ENCODE measurements at regions not wholly inside any gene's neighbourhood (a gene's known extent, or its start where the extent isn't known, plus 50 kb on each side); places are given as distances from the start of the nearest gene placed in this dataset.

DNA sequence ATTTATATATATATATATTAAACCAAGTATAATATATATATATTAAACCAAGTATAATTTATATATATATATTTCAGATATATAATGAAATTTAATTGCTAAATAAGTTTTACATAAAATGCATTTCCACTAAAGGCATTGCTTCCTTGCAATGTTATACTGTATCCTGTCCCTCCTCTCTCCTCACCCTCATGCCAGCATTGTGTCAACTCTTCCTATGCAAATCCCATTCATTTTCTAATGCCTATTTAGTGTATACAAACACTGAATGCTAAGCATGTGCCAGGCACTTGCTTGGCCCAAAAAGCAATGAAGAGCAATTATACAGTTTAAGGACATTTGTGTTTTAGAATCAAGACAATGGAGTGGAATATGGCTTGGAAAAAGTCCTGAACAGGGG lies 71.7 kb upstream of the PRMT6 start:
- CTCF ChIA-PET, result no interaction called here
- ATAC-seq, result no peak

GRCh38 chr1:106986603-106987002 lies 69.9 kb upstream of the PRMT6 start:
- Mint-ChIP-seq H3K36me3 (ENCODE audit: low read depth) (no peaks in the 10 kb centered on the region), H3K4me3 (no peak overlapping the region), H3K27me3 (ENCODE audit: low read depth) (no peaks in the 10 kb centered on the region), H3K27ac (no peak overlapping the region), H3K9me3 (ENCODE audit: insufficient read depth) (no peaks in the 10 kb centered on the region), H3K4me1 (ENCODE audit: low read depth) (no peaks in the 10 kb centered on the region)
- ChIA-PET POLR2A (no interaction called here), CTCF (no interaction called here)
- ATAC-seq, result no peak
- no peak for DNase-seq

More for the DNA sequence above, 71.7 kb upstream of the PRMT6 start:
- H3K4me3 Mint-ChIP-seq, result no peak overlapping the region
- no peak overlapping the region for H3K27ac Mint-ChIP-seq
- no peaks in the 10 kb centered on the region for H3K36me3 Mint-ChIP-seq (ENCODE audit: low read depth)
- no peaks in the 10 kb centered on the region for H3K4me1 Mint-ChIP-seq (ENCODE audit: low read depth)
- H3K27me3 Mint-ChIP-seq (ENCODE audit: low read depth), result no peaks in the 10 kb centered on the region
- no peak for DNase-seq
- POLR2A ChIA-PET, result no interaction called here
- H3K9me3 Mint-ChIP-seq (ENCODE audit: insufficient read depth), result no peaks in the 10 kb centered on the region

GRCh38 chr1:106995970-106996369 lies 60.5 kb upstream of the PRMT6 start:
- no peak for ATAC-seq
- Mint-ChIP-seq H3K27me3 (ENCODE audit: low read depth) (no peaks in the 10 kb centered on the region), H3K4me3 (no peak overlapping the region), H3K9me3 (ENCODE audit: insufficient read depth) (no peaks in the 10 kb centered on the region), H3K4me1 (ENCODE audit: low read depth) (no peaks in the 10 kb centered on the region), H3K27ac (no peak overlapping the region), H3K36me3 (ENCODE audit: low read depth) (no peaks in the 10 kb centered on the region)
- ChIA-PET POLR2A (no interaction called here), CTCF (no interaction called here)
- DNase-seq, result no peak

DNA sequence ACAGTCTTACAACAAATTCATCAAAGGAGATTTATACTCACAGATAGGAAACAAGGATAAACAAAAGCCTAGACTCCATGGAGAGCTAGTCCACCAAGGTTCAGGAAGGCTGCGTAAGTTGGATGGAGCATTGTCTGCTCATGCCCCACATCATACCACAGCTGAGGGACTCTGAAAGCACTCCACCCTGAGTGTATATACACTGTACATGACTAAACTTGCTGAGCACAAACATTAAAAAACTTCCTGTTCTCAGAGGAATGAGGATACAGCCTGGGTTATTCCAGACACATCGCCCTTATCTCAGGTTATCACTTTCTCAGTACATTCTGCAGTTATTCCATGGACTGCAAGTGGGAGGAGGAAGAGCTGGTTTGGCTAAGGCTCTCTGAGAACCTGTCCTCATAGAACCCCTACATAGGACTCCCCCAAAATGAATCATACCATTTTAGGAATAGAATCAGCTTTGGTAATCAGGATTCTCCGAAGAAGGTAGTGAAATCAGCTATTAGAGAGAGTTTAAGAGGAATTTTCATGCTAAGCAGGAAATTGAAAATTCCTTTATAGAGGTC lies 58.0 kb upstream of the PRMT6 start:
- no peak for ATAC-seq
- H3K27me3 Mint-ChIP-seq (ENCODE audit: low read depth), result no peaks in the 10 kb centered on the region
- no peaks in the 10 kb centered on the region for H3K36me3 Mint-ChIP-seq (ENCODE audit: low read depth)
- no peak overlapping the region for H3K27ac Mint-ChIP-seq
- H3K4me1 Mint-ChIP-seq (ENCODE audit: low read depth), result no peaks in the 10 kb centered on the region
- DNase-seq, result no peak
- no peak overlapping the region for H3K4me3 Mint-ChIP-seq
- CTCF ChIA-PET, result no interaction called here
- POLR2A ChIA-PET, result no interaction called here
- H3K9me3 Mint-ChIP-seq (ENCODE audit: insufficient read depth), result no peaks in the 10 kb centered on the region

DNA sequence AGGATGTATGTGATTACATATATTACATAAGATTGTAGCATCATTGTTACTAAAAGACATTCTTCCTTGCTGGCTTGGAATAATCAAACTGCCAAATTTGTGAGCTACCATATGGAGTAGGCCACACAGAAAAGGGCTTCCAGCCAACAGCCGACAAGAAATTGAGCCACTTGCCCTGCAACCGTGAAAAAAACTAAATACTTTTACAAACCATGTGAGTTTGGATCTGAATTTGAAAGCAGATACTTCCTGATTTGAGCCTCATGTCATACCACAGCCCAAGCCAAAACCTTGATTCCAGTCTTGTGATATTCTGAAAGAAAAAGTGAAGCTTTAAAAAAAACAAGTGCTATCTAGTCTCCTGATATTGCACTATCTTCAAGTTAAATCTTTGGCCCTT lies 55.6 kb upstream of the PRMT6 start:
- Mint-ChIP-seq H3K4me3 (no peak overlapping the region), H3K4me1 (ENCODE audit: low read depth) (no peaks in the 10 kb centered on the region), H3K9me3 (ENCODE audit: insufficient read depth) (no peaks in the 10 kb centered on the region), H3K27ac (no peak overlapping the region), H3K36me3 (ENCODE audit: low read depth) (no peaks in the 10 kb centered on the region), H3K27me3 (ENCODE audit: low read depth) (no peaks in the 10 kb centered on the region)
- no peak for DNase-seq
- ChIA-PET POLR2A (no interaction called here), CTCF (no interaction called here)
- ATAC-seq, result no peak

DNA sequence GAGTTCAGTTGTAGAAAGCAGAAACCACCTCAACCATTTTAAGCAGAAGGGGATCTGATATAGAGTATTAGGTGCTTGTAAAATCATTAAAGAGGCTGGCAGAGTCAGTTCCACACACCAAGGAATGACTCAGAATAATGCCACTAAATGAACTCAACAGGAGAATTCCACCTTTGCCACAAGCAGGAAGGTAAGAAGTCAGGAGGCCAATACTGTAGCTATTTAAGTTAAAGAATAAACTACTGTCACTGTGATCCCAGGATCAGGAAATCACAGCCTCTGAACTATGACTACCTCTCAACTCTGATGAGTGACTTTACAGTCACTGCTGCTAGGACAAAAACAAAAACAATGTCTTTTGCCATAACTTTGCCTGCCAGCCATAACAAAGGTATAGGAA lies 52.5 kb upstream of the PRMT6 start:
- H3K4me3 Mint-ChIP-seq, result no peak overlapping the region
- no peaks in the 10 kb centered on the region for H3K27me3 Mint-ChIP-seq (ENCODE audit: low read depth)
- ChIA-PET CTCF (no interaction called here), POLR2A (no interaction called here)
- no peaks in the 10 kb centered on the region for H3K9me3 Mint-ChIP-seq (ENCODE audit: insufficient read depth)
- no peaks in the 10 kb centered on the region for H3K36me3 Mint-ChIP-seq (ENCODE audit: low read depth)
- DNase-seq, result no peak
- no peak overlapping the region for H3K27ac Mint-ChIP-seq
- H3K4me1 Mint-ChIP-seq (ENCODE audit: low read depth), result no peaks in the 10 kb centered on the region
- ATAC-seq, result no peak

- H3K4me1 Mint-ChIP-seq (ENCODE audit: low read depth), result no peaks in the 10 kb centered on the region
- CTCF ChIA-PET, result no interaction called here
- H3K27ac Mint-ChIP-seq, result no peak overlapping the region
- no peaks in the 10 kb centered on the region for H3K36me3 Mint-ChIP-seq (ENCODE audit: low read depth)
- no peaks in the 10 kb centered on the region for H3K27me3 Mint-ChIP-seq (ENCODE audit: low read depth)
- H3K9me3 Mint-ChIP-seq (ENCODE audit: insufficient read depth), result no peaks in the 10 kb centered on the region
- POLR2A ChIA-PET, result no interaction called here
- ATAC-seq (no peak), DNase-seq (no peak)
- H3K4me3 Mint-ChIP-seq, result no peak overlapping the region
Observed at GRCh38 chr1:107004421-107004820, 52.1 kb upstream of the PRMT6 start.

Measured in activated CD8-positive, alpha-beta T cell treated with anti-CD3 and anti-CD28 coated beads, Interleukin-2, amount 10 ng/mL, durations not matched to agents 7 days and 5 days (primary cell).